BJ (cell line): ENCODE measurements at regions not wholly inside any gene's neighbourhood (a gene's known extent, or its start where the extent isn't known, plus 50 kb on each side); places are given as distances from the start of the nearest gene placed in this dataset.

Experiments
- CTCF ChIA-PET: fragments of 350-600 bp; formaldehyde crosslinking; extraction: SDS; loops from one replicate; lab custom pipeline; 2021; ENCODE audit warnings: antibody characterized with exemption, inconsistent platforms; lab: Yijun Ruan, JAX
- POLR2A ChIA-PET: fragments of 300-600 bp; sonication (Branson Sonifier 250); formaldehyde crosslinking; extraction: SDS; loops from one replicate; lab custom pipeline; 2021; ENCODE audit warnings: antibody characterized with exemption; lab: Charles Lee
- DNase-seq: peaks from one replicate; pipeline ENCODE4 v3.0.0-alpha.2; 2011; ENCODE audit warnings: low read depth
- H3K27me3 ChIP-seq: 2 replicates; pipeline ENCODE4 v1.6.0; 2011; ENCODE audit warnings: low read length; ENCODE audit not compliant: control insufficient read depth, insufficient read depth
- H3K36me3 ChIP-seq: 2 replicates; pipeline ENCODE4 v1.5.1; 2011; ENCODE audit warnings: low read length; ENCODE audit not compliant: control insufficient read depth, insufficient read depth
- H3K4me3 ChIP-seq: 2 replicates; pipeline ENCODE4 v1.5.1; 2011; ENCODE audit warnings: low read depth, mild to moderate bottlenecking, control low read depth, low read length
- CTCF ChIP-seq: IDR thresholded peaks from 2 replicates; pipeline ENCODE4 v1.5.1; 2011; ENCODE audit warnings: low read depth, mild to moderate bottlenecking, control low read depth, inconsistent platforms, low read length, moderate library complexity; ENCODE audit not compliant: insufficient read depth

- no peak for DNase-seq
- TF ChIP-seq CTCF, result no peak
- H3K4me3 ChIP-seq, result no peak overlapping the region
- ChIA-PET CTCF (no interaction called here), POLR2A (no interaction called here)
- no peaks in the 10 kb centered on the region for H3K27me3 ChIP-seq
- H3K36me3 ChIP-seq, result no peaks in the 10 kb centered on the region
Observed at GRCh38 chr9:89975630-89976029, 370.8 kb downstream of the GADD45G start.

- POLR2A ChIA-PET, result no interaction called here
- no peaks in the 10 kb centered on the region for H3K36me3 ChIP-seq
- no peak; the same call in 1 of the 2 replicates for TF ChIP-seq CTCF
- H3K4me3 ChIP-seq, result no peak overlapping the region
- H3K27me3 ChIP-seq, result no peaks in the 10 kb centered on the region
- CTCF ChIA-PET, result interaction anchor here (0.6 to 1.0 kb wide), 2 partner anchors 9 to 122 kb away, joined by 3 read pairs; no protein-coding TSS in a partner anchor
- DNase-seq, result no peak
Observed at GRCh38 chr9:89978185-89978584, 373.4 kb downstream of the GADD45G start.

- Histone ChIP-seq H3K27me3 (no peaks in the 10 kb centered on the region), H3K4me3 (no peak overlapping the region), H3K36me3 (no peaks in the 10 kb centered on the region)
- no peak for TF ChIP-seq CTCF
- ChIA-PET POLR2A (interaction anchor here (0.6 kb wide), 1 partner anchor 25 kb away, joined by 5 read pairs; no protein-coding TSS in a partner anchor), CTCF (no interaction called here)
- DNase-seq, result no peak
Observed at GRCh38 chr9:89980600-89980999, 375.8 kb downstream of the GADD45G start.

- ChIA-PET CTCF (no interaction called here), POLR2A (no interaction called here)
- DNase-seq, result no peak
- Histone ChIP-seq H3K36me3 (no peaks in the 10 kb centered on the region), H3K4me3 (no peak overlapping the region), H3K27me3 (no peaks in the 10 kb centered on the region)
- TF ChIP-seq CTCF, result no peak
Observed at GRCh38 chr9:89982016-89982415, 377.2 kb downstream of the GADD45G start.

- no peak for TF ChIP-seq CTCF
- DNase-seq, result no peak
- ChIA-PET POLR2A (no interaction called here), CTCF (no interaction called here)
- Histone ChIP-seq H3K36me3 (no peaks in the 10 kb centered on the region), H3K27me3 (no peaks in the 10 kb centered on the region), H3K4me3 (no peak overlapping the region)
Observed at GRCh38 chr9:89983411-89983810, 378.6 kb downstream of the GADD45G start.
